ENCODE measurements at regions not wholly inside any gene's neighbourhood (a gene's known extent, or its start where the extent isn't known, plus 50 kb on each side); places are given as distances from the start of the nearest gene placed in this dataset.
"Not testable (repeated sequence)": the region's sequence is repeated elsewhere in the genome, so short reads cannot be mapped to it uniquely, and the experiment has no call there.

DNA sequence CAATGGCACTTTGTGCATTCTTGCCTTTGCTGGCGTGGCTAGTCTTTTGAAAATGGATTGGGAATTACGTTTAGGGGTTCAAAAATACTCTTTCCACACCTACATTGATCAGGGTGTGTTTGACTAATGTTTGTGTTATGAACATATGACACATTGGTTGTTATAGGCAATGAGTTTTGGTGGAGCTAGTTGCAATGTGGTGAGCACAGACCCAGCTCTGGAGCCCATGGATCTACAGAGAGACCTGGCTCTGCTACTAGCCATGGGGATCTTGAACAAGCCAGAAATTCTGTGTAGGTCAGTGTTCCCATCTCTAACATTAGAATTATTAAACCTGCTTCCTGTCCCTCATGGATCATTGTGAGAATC is 222.4 kb upstream of the UBL3 start:
- DNase-seq (ENCODE audit: low spot score): no peak
- ATAC-seq: no peak

DNA sequence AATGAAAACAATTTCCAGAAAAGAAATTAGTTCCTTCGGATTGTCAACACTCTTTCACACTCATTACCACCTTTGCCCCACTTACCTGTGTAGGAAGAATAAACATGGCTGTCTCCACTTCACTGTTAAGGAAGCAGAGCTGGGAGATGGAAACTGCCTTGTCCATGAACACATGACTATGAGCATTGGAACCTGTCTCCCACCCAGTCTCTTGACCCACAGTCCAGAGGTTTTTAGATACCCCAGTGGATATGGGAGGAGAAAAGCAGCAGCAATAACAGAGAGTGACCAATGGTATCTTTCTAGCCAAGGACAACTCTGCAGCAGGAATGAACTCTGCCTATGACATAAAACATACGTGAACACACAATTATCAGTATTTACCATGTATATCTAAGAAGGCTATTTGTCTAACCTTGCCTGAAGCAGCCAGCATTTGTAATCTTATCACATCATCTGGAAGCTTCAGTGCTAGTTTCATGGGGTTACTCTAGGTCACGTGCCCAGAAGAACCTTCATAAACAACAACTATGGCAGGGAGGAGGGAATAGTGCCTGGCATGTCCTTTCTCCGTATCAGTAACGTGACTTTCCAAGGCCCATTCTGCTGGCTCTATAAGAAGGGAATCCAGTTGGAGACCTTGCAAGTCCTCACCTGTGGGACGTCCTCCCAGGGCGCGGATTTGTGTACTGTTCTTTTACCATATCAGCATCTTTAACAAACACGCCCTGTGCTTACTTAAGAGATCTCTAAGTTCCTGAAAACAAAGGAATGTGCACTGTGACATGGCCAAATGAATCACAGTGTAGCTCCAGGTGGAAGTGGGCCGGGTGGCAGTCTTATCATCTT is 221.8 kb upstream of the UBL3 start:
- DNase-seq (ENCODE audit: low spot score) (no peak), ATAC-seq (no peak)

DNA sequence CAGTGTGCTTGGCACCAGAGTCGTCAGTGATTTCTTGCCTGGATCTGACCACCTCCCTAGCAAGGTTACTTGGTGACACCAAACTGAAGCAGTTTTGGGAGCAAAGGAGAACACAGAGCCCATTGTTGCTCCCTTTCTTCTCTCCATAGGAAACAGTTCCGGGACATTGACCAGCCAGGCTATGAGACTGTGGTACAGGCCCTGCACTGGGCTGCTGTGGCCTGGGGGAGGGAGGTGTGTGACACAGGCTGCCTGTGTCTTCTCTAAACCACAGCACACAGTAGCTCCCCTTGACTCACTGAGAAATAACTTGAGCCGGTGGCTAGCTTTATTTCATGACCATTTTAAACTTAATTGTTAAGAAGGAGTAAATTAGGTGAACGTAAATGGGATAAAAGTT is 214.8 kb upstream of the UBL3 start:
- ATAC-seq: no peak
- DNase-seq (ENCODE audit: low spot score): no peak

DNA sequence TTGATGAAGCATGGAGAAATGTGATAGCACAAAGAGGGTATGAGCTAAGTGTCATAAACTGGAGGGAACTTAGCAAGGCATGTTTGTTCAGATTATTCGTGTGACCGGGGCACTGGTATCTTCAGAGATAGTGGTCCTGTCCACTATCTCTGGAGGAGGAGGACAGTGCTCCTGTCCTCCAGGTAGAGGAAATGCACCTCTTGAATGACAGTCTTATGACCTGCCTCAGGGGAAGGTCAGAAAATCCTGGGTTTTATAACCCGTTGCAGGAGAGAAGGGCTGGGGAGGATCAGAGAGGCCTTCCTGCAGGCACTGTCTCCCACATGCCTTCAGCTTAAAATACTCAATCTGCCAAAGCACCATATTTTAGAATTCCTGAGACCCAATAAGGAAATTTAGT is 213.5 kb upstream of the UBL3 start:
- ATAC-seq (no peak), DNase-seq (ENCODE audit: low spot score) (no peak)

DNA sequence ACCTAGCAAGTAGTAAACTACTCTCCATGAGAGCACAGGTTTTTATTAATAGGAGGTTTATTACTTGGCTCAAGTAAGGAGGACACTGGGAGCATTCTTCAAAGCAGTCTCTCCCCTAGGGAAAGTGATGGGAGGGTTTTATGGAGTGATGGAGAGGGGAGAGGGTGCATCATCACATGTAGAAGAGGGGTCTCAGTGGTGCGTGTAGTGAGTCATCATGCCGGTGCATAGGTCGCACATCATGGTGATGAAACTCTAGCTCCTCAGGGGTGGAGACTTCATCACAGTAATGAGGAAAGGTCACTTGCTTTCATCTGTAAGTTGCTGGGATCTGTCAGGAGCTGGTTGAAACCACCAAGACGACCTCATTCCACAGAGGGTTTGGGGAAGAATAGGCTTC is 210.8 kb upstream of the UBL3 start:
- DNase-seq (ENCODE audit: low spot score) (no peak), ATAC-seq (no peak)

DNA sequence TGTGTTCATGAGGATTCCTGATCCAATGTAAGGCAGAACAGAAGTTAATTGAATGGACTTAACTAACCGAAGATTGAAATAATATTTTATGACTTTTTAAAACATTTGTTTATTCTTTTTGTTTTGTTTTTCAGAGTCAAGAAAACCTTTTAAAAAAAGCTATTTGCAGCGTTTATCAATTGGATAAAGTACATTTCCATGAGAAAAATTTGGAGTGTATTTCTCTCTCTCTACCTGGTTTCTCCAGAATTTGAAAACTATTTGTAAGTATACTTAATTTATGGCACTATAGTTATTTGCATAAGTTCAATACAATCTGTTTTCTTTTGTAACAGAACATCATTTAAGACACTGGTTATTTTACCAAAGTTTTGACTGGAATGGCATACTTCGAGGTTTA is 208.0 kb upstream of the UBL3 start:
- ATAC-seq (no peak), DNase-seq (ENCODE audit: low spot score) (no peak)

DNA sequence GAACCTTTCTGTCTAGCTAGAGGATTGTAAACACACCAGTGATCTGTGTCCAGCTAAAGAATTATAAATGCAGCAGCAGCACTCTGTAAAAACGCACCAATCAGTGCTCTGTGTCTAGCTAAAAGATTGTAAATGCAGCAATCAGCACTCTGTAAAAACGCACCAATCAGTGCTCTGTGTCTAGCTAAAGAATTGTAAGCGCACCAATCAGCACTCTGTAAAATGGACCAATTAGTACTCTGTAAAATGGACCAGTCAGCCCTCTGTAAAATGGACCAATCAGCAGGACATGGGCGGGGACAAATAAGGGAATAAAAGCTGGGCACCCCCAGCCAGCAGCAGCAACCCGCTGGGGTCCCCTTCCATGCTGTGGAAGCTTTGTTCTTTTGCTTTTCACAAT is 204.1 kb upstream of the UBL3 start:
- not testable (repeated sequence) for ATAC-seq; DNase-seq (ENCODE audit: low spot score)

DNA sequence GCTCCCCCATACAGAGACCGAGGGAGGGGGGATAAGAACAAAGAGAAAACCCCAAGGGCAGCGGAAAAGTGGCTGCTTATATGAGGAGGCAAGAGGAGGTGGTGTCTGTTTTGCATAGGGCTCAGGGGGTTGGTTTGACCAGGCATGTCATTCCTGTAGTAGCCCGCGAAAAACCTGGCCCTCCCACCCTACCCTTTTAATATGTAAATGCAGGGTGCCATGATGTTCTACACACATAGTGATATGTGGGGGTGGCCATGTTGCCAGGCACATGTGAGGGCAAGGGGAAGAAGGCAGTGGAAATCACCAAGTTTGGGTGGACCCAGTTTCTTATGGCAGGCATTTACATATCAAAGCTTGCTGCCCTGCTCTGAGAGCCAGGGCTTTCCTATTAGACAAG is 203.5 kb upstream of the UBL3 start:
- no peak for ATAC-seq

DNA sequence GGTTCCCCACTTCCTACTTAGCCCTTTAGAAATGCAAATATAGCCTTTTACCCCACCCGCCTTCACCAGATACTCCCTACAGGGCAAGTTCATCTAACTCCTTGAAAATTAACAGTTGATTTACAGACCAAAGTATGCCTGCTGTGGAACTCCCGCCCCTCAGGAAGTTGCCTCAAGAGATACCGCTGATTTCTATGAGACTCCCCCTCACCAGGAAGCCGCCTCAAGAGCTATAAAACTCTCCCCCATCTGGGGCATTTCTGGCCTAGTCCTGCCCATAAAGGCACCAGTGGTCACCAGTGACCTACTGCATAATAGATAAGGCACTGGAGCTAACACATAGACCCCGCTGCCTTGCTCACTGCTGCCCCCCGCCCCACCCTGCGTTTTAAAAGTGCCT is 201.7 kb upstream of the UBL3 start:
- ATAC-seq (no peak), DNase-seq (ENCODE audit: low spot score) (no peak)

More for the DNA sequence above, 203.5 kb upstream of the UBL3 start:
- no peak for DNase-seq (ENCODE audit: low spot score)

DNA sequence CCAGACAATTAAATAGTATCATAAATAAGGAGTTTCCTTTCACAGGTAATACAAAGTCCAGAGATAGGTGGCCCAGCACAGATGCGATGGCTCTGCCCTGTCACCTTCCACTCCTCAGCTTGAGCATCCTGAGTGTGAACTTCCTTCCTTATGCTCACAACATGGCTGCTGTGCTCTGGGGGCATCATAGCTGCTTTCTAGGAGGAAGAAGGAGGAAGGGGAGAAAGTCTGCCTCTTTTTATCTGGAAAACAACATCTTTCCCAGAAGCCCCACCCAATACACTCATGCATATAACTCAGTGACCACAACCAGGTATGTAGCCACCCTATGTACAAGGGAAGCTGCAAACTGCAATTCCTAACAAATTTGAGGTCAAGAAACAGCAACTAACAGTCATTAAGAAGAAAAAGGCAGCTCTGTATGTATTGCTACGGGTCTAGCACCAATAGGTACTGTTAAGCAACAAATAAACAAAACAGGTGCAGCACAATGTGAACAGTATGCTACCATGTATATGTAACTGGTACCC is 201.2 kb upstream of the UBL3 start:
- DNase-seq (ENCODE audit: low spot score): no peak
- no peak for ATAC-seq

DNA sequence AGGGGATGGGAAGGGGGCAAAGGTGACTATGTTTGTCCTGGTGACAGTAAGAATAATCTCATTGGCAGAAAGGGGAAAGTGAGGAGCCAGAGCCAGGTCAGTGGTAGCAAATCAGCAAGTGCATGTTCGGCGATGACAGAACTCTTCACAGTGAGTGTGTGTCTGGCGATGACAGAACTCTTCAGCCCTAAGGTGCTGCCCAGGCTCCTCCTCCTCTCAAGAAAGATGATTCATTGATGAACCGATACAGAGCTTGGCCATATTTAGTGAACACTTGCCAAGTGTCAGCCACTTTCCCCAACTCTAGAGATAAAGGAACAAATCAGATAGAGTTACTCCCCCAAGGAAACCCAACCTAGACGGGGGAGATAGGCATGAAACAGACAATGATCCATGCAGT is 199.3 kb upstream of the UBL3 start:
- no peak for ATAC-seq

DNA sequence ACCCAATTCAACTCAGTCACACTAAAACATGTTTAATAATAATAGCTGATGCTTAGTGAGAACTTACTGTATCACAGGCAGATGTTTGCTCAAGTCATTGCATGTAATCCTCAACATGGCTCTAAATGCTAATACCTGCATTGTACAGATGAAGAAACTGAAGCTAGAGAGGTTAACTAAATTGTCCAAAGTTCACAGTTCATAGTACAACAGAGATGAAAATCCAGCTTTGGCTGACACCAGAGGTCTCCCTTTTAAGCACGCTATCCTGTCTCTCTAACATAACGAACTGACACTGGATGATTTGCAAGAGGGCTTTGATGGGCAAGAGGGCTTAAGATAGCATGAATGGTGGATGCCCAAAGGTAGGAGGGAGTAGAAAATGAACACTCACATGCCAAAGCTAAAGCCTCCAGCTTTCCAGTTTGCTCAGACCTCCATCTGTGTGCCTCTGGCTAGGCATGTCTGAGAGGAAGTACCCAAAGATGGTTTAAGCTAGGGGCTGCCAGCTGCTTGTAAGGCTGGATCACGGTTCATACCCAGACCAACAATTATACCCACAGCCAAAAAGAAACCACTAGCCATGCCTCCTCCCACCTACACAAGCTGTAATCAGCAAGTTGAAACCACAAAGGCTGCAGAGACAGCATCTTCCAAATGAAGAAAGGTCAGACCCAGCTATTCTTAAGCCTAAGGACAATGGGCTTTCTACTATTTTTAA is 196.9 kb upstream of the UBL3 start:
- DNase-seq (ENCODE audit: low spot score) (no peak), ATAC-seq (peak; percentile 92)

More for the DNA sequence above, 199.3 kb upstream of the UBL3 start:
- DNase-seq (ENCODE audit: low spot score): no peak

DNA sequence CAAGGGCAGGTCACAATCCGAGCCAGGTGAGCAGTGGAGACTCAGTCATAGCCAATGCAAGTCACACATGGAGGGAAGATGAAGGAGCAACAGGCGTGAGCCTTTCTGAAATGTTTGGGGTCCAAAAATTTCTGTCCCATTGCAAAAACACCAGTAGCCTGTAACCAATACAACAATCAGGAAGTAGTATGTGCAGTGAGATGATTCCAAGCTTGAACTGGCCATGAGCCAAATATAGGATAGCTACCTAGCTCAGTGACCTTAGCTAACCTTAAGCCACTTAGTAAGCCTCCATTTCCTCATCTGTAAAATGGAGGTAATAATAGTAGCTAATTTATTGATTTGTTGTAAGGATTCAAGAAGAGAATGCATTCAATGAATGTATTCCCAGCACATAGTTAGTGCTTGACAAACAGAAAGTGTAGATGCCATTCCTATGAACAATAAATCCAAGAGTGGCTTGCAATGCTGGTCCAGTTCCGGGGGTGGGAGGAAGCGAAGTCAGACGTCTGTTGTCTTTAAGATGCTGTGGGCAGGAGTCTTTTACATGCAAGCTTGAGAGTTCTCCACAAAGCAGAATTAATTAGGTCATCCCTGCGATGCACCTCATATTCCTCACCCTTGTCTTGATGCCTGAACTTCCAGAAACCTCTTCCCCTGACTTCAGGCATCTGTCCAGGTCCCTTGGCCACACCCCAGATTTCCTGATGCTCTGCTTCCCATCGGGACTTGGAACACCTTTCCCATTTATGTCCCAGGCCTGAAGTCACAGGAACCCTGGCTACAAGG is 195.7 kb upstream of the UBL3 start:
- no peak for ATAC-seq
- no peak for DNase-seq (ENCODE audit: low spot score)

DNA sequence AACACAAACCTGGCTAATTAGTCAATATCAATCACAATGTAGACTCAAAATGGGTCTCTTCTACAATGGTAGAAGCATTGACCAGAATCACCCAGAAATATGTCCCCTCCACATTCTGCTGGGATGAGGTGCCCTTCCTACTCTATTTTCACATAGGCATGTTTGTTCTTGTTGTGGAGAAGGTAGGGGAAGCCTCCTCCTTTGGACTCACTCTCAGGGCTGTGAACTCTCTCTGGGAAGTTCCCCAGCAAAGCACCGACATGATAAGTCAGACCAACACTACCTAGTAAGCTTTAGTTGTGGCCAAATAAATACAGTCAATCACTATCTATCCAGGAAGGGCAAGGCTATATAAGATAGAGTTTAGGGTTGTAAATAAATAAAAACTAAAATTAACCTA is 194.5 kb upstream of the UBL3 start:
- ATAC-seq (no peak), DNase-seq (ENCODE audit: low spot score) (no peak)

DNA sequence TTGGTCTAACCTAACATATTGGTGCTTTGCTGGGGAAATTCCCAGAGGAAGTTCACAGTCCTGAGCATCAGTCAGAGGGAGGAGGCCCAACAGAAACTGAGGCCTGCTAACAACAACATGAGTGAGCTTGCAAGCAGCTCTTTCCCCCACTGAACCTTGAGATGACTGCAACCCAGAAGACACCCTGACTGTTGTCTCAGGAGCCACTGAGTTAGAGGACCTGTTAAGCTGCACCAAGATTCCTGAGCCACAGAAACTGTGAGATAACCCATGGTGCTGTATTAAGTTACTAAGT is 193.2 kb upstream of the UBL3 start:
- no peak for ATAC-seq
- no peak for DNase-seq (ENCODE audit: low spot score)

DNA sequence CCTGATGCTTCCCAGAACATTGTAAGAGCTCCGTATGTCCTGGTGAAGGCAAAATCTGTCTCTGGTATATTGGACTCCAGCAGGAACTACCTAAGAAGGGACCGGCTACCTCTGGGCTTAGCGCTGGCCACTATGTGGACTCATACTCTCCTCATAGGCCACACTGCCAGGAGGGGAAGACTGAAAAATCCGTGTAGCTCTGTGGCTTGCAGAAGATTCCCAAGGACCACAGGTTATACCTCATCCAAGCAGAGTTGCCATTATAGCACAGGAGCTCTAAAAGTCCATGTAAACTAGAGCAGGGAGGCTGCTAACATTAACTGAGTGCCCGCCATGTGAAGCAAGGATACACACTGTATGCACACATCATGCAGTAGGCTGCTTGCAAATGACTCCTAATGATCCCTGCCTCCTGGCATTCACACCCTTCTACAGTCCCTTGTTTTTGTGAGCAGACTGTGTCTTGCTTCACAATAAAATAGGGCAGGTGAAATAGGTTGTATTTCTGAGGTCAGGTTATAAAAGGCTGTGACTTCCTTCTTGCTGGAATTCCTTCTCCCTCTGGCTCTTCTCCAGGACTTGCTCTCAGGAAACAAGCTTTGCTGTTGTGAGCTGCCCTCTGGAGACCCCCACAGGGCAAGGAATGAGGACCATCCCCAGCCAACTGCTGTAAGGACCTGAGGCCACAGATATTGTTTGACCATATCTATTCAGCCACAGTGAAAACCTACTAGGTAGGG is 192.6 kb upstream of the UBL3 start:
- ATAC-seq (no peak), DNase-seq (ENCODE audit: low spot score) (no peak)

DNA sequence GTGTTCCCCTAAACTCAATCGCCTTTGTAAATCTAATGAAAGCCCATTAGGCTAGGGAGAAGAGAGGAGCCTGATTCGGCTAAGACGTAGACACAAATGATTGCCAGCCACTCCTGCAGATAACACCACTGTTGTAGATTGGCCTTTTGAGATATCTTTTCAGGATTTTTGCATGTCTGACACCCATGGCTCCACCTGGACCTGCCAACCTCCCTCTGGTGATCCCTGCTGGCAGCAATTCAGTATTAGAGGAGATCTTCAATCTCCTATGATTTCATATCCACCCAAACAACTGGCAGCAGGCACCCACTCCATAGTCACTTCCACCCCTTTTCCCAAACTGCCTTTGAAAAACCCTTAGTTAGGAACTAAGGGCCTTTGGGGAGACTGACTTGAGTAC is 191.9 kb upstream of the UBL3 start:
- DNase-seq (ENCODE audit: low spot score) (no peak), ATAC-seq (no peak)

DNA sequence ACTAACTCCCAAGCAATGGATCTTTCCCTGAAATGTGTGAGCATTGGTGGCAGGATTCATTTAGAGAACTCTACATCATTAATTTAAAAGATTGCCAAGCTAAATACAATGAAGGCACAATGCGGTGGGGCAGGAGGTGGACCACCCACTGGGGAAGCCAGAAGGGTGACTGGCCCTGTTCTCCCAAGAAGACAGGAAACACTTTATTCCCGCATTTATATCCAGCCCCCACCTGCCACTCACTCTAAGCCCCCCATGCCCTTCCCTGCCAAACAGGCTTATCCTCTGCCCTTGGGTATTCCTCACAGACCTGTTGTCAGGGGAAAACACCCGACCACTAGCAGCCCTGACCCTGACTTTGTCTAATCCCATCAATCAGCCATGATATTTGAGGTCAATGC is 189.1 kb upstream of the UBL3 start:
- ATAC-seq (no peak), DNase-seq (ENCODE audit: low spot score) (no peak)

DNA sequence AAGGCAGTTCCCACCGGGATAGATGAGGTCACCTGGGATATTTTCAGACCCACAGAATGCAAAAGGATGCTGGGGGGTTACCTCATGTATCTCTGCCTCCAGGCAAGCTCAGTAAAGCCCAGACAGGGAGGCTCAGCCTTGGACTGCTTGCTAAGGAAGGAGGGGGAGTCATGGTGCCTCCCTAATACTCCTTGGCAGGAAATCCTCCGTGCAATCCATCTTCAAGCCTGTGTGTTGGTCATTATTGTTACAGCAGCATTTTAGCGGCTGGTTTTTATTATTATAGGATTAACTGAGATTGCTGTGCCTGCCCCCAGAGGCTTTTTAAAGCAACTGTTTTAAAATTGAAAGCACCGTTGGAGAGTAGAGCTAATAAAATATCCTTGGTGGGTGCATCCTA is 188.5 kb upstream of the UBL3 start:
- ATAC-seq: no peak
- DNase-seq (ENCODE audit: low spot score): no peak

DNA sequence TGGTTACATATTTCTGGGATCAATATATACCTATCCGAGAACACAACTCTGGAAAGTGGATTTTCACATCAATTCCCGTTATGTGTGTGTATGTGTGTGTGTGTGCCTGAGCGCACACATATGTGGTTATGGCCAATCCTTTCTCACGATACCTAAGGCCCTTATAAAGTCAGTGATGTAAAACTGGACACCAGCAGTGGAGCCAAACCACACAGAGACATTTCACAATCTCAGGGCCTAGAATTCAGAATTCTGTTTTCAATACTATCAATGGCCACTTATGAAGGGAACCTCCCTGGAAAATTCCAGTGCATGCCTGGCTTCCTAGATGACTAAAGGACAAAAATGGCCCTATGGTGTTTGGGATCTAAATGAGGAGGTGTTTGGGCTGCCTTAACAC is 187.3 kb upstream of the UBL3 start:
- DNase-seq (ENCODE audit: low spot score) (no peak), ATAC-seq (peak; percentile 18)

DNA sequence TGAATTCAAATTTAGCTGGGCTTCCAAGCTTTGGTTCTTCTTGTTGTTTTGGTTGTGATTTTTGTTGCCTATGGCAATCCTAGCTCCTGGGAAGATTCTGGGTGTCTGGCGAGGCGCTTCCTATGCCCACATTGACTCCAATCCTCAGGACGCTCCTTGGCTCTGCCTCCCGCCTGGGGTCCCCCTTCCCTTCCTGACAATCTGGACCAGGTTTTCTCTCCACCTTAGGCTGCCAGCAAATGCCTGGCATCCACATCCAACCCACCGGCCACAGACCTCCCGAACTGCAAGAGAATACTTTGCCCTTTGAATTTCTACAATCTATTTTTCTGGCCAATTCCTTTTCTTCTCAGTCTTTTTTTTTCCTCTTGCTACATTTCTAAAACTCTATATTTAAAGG is 186.9 kb upstream of the UBL3 start:
- ATAC-seq (no peak), DNase-seq (ENCODE audit: low spot score) (no peak)
